ENCODE measurements at regions not wholly inside any gene's neighbourhood (a gene's known extent, or its start where the extent isn't known, plus 50 kb on each side); places are given as distances from the start of the nearest gene placed in this dataset.
"Not testable (repeated sequence)": the region's sequence is repeated elsewhere in the genome, so short reads cannot be mapped to it uniquely, and the experiment has no call there.

DNA sequence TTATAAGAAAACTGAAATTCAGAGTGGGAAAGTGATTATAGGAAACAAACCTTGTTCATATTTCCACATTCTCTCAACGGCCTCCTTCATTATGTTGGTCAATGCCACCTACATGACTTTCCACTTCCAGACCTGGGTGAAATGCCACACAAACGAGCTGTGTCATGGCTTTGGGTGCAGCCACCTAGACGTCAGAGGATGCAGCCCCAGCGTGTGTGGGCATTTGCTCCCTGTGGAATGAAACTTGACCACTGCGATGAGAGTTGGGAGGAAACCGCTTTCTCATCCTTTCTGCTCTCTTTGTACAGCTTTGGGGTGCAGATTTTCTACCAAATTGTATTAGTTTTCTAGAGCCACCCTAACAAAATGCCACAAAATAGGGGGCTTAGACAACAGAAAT, 291.0 kb downstream of the CYRIA start:
- no peak for DNase-seq (ENCODE audit: low read depth in 1 of 2, low spot score in 1 of 2)

DNA sequence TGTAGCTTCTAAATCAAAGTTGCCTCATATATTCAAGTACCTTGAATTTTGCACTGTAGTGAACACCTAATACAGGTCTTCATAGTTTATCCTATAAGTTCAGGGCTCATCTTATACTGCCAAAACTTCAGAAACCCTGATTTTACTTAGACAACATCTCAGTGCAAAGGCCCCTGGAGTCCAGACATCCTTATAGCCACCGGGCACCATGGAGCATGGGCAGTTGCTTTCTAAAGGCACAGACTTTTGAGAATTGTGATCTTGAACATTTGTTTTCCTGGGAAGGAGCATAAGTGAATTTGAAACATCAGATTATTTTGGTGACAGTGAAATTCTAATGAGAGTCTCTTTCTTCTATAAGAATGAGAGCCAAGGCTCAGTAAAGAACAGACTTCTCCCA, 292.3 kb downstream of the CYRIA start:
- no peak for DNase-seq (ENCODE audit: low read depth in 1 of 2, low spot score in 1 of 2)

DNA sequence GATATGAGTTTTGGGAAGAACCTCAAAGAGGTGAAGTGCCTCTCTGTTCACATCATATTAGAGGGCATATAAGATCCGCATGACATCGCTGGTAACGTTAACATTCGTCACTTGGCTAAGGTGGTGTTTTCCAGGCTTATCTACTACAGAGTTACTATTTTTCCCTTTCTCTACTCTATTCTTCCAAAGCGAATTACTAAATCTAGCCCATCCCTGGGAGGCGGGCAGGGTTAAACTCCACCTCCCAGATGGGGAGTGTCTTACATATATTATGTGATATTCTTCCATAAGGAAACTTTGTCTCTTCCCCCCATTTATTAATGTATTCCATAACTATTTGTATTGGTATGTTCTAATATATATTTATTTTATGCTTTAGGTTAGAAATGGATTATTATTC, 293.9 kb downstream of the CYRIA start:
- no peak for DNase-seq (ENCODE audit: low read depth in 1 of 2, low spot score in 1 of 2)

- DNase-seq (ENCODE audit: low read depth in 1 of 2, low spot score in 1 of 2): no peak
These were observed 296.7 kb downstream of the CYRIA start for GRCh38 chr2:16368951-16369350.

GRCh38 chr2:16368328-16368727, 297.3 kb downstream of the CYRIA start:
- DNase-seq (ENCODE audit: low read depth in 1 of 2, low spot score in 1 of 2): no peak

DNA sequence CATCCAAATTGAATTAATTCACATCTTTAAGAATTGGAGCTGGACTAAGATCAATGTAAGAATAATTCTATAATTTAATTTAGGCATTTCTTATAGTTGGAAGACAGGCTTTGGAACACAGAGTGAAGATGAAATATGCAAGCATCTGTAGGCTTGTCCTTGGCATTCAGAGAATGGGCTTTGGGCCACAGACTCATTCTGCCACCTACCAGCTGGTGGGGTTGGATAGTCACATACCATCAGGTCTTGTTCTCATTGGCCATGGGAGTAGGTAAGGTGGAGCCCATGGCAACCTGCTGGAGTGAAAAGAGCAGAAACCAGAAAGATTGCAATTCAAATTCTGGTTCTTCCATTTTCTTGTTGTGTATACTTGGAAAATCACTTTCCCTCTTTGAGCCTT, 300.3 kb downstream of the CYRIA start:
- no peak for DNase-seq (ENCODE audit: low read depth in 1 of 2, low spot score in 1 of 2)

GRCh38 chr2:16363581-16363980, 302.1 kb downstream of the CYRIA start:
- DNase-seq (ENCODE audit: low read depth in 1 of 2, low spot score in 1 of 2): no peak

DNA sequence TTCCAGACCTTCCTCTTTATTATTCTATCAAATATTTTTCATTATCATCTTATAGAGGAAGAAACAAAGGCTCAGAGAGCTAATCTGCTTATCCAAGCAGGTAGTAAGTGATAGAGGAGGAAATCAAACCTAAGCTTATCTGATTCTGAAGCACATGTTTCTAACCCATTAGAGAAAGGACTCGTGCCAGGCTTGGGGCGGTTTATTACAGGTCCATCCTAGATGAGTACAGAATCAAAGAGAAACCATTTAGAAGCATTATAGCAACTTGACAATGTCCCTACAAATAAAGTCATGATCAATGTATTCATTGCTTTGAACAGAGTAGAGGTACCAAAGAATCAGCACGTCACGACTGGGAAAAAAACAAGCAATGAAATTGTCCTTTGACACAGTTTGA, 303.0 kb downstream of the CYRIA start:
- DNase-seq (ENCODE audit: low read depth in 1 of 2, low spot score in 1 of 2): no peak

DNA sequence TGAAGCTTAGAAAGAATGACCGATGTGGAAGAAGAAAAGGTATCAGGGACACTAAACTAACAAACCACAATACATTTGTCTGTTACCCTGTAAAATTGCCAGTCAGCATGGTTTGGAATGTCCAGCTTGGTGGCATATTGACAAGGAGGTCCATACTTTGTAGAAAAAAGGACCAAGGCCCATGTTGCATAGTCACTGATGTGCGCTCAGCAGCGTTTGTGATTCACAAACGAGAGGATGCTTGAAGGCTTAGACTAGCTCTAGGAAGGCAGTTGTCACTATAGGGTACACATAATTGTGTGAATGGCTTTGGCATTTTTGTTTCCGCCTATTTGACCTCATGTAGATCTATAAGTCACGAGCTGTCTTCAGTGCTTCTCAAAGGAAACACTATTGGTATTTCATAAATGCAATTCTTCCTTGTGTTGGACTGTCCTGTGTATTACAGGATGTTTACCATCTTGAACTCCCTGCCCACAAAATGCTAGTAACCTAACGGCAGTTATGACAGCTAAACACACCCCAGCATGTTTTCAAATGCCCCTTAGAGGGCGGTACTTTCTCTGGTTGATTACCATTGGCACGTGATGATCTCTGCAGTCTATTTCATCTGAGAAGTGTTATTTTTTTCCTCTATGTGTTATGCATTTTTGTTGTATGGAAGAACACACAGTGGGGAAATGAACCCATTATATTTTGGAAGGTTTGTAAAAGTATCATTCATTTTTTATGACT, 304.2 kb downstream of the CYRIA start:
- no peak for DNase-seq (ENCODE audit: low read depth in 1 of 2, low spot score in 1 of 2)

- no peak for DNase-seq (ENCODE audit: low read depth in 1 of 2, low spot score in 1 of 2)
These were observed 305.7 kb downstream of the CYRIA start for GRCh38 chr2:16359961-16360360.

GRCh38 chr2:16357188-16357587, 308.4 kb downstream of the CYRIA start:
- no peak for DNase-seq (ENCODE audit: low read depth in 1 of 2, low spot score in 1 of 2)

DNA sequence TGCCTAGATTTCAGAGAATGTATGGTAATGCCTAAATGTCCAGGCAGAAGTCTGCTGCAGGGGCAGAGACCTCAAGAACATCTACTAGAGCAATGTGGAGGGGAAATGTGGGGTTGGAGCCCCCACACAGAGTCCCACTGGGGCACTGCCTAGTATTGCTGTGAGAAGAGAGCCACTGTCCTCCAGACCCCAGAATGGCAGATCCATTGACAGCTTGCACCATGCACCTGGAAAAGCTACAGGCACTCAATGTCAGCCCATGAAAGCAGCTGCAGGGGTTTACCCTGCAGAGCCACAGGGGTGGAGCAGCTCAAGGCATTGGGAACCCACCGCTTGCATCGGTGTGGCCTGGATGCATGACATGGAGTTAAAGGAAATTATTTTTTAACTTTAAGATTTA, 314.1 kb downstream of the CYRIA start:
- no peak for DNase-seq (ENCODE audit: low read depth in 1 of 2, low spot score in 1 of 2)

GRCh38 chr2:16351137-16351536, 314.5 kb downstream of the CYRIA start:
- no peak for DNase-seq (ENCODE audit: low read depth in 1 of 2, low spot score in 1 of 2)

GRCh38 chr2:16350211-16350610, 315.4 kb downstream of the CYRIA start:
- no peak for DNase-seq (ENCODE audit: low read depth in 1 of 2, low spot score in 1 of 2)

DNA sequence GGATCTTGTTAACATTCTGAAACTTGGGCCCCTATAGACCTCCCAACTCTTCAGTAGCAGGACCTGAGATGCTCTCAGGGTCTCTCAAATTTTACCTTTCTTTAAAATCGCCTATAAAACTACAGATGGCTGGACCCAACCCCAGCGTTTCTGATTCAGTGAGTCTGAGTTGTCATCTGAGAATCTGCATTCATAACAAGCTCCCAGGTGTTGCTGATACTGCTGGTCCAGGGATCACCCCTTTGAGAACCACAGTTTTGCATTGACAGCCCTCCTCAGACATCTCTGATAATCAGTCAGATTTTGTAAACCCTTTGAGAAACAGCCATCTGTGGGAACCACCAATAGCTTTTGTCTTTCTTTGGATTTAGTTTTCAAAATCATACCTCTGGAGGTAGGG, 315.8 kb downstream of the CYRIA start:
- DNase-seq (ENCODE audit: low read depth in 1 of 2, low spot score in 1 of 2): no peak

- DNase-seq (ENCODE audit: low read depth in 1 of 2, low spot score in 1 of 2): no peak
These were observed 316.7 kb downstream of the CYRIA start for GRCh38 chr2:16348821-16349515.

- DNase-seq (ENCODE audit: low read depth in 1 of 2, low spot score in 1 of 2): no peak
These were observed 319.0 kb downstream of the CYRIA start for GRCh38 chr2:16346671-16347070.

DNA sequence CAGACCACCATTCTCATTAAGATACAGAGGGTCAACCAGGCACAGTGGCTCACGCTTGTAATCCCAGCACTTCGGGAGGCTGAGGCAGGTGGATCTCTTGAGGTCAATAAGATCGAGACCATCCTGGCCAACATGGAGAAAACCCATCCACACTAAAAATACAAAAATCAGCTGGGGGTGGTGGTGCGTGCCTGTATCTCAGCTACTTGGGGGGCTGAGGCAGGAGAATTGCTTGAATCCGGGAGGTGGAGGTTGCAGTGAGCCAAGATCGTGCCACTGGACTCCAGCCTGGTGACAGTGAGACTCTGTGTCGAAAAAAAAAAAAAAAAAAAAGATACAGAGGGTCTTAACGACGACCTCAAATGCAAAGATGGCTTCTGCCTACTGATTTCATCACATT, 320.4 kb downstream of the CYRIA start:
- not testable (repeated sequence) for DNase-seq (ENCODE audit: low read depth in 1 of 2, low spot score in 1 of 2)

GRCh38 chr2:16339206-16339605, 326.4 kb downstream of the CYRIA start:
- no peak for DNase-seq (ENCODE audit: low read depth in 1 of 2, low spot score in 1 of 2)

DNA sequence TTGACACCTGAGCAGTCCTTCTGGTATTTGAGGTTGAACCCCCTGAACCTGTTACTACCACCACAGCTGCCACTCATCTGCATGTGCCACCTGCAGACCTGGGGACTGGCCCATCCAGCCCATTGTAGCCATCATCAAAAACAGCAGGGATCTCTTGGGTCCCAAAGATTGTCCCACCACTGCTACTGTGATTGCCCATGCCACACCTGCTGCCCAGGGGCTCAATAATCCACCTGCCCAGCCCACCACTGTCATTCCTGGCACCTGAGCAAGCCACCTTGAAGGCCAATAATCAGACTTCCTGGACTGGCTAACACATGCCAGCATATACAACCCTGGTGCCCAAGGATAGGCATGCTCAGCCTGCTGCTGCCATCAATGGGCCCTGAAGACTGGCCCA, 327.6 kb downstream of the CYRIA start:
- no peak for DNase-seq (ENCODE audit: low read depth in 1 of 2, low spot score in 1 of 2)

DNA sequence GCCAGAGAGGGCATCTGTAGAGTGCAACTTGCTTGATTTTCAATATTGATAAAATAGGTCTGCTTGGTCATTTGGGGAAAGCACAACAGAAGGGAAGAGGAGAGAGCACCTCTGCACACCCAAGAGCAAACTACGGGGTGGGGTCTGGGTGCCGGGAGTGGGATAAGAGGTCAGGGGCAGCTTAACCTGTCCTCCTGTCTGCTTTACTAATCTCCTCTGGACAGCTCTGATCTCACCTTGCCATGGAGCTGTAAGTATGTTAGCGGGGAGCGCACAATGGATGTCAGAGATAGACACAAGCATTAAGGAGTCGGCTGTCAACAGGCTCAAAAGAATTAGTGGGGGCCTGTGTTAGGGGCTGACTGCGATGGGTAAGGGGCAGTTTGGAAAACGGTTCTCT, 328.7 kb downstream of the CYRIA start:
- DNase-seq (ENCODE audit: low read depth in 1 of 2, low spot score in 1 of 2): no peak

GRCh38 chr2:16336491-16336890, 329.1 kb downstream of the CYRIA start:
- DNase-seq (ENCODE audit: low read depth in 1 of 2, low spot score in 1 of 2): no peak

DNA sequence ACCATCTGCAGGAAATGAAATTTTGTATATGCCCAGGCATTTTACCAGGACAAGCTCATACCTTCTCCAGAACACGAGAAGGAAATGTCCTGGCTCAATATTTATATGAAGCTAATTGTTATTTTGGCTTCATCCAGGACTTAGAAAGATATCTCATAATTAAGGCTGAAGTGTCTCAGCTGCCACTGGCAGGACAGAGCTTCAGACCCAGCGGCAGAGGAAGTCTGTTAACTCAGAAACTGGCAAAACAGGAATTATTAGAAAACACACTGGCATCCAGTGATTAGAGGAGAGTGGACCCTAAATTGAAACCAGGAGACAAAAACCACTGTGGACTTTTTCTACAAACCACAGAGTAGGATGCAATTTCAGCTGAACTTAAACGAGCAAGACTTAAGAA, 329.7 kb downstream of the CYRIA start:
- DNase-seq (ENCODE audit: low read depth in 1 of 2, low spot score in 1 of 2): no peak

Measured in activated T-helper 1 cell treated with anti-CD3 and anti-CD28 coated beads, Interleukin-2, amount 50 U/mL, for 16 hours (primary cell).